ENCODE measurements at regions not wholly inside any gene's neighbourhood (a gene's known extent, or its start where the extent isn't known, plus 50 kb on each side); places are given as distances from the start of the nearest gene placed in this dataset.

DNA sequence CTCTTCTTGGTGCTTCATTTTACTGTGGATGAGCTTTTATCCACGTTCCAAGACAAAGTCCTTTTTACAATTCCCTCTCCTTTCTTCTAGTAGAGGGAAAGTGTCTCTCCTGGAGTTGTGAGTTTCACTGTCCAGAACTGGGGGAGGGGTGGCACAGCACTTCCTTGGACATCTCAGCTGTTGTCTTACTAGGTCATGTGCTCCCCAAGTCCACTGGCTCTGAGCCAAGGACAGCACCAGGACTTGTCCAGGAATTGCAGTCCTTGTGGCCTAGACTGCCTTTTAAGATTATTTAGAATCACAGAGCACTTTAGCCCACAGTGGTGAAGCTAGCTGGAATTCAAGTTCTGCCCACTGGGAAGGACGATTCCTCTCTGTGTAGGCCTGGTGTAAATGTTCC lies 700.2 kb upstream of the PTPRD start:
- no peak for DNase-seq (ENCODE audit: low spot score)
- in situ Hi-C loops (cut with MboI; ENCODE audit: low pct_unique_long_range_greater_than_20kb, low sequenced_read_pairs, unreplicated experiment): no loop called here
- no peak for TF ChIP-seq CTCF (IDR thresholded peaks at IDR 0.05; ENCODE audit: extremely low read depth, insufficient read depth, missing control alignments)

DNA sequence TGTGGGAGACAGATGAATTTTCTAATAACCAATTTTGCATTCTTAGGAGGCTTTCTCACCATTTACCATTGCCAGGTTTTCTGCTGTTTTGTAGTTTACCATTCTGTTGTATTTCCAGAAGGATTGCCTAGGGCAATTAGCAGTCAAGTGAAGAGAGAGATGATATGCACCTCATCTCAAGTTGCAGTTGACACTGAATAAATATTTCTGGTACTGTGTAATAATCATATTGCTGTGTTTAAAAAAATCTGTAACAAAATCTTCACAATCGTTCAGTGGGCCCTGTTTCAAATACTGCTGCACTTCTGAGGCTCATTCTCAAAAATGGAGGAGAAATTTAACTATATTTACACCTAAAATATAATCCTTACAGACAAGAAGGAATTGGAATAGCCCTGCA lies 706.1 kb upstream of the PTPRD start:
- in situ Hi-C loops (cut with MboI; ENCODE audit: low pct_unique_long_range_greater_than_20kb, low sequenced_read_pairs, unreplicated experiment): no loop called here
- no peak for TF ChIP-seq CTCF (IDR thresholded peaks at IDR 0.05; ENCODE audit: extremely low read depth, insufficient read depth, missing control alignments)

GRCh38 chr9:11319538-11319937 lies 706.7 kb upstream of the PTPRD start:
- TF ChIP-seq CTCF (IDR thresholded peaks at IDR 0.05; ENCODE audit: extremely low read depth, insufficient read depth, missing control alignments): peak; percentile 51
- no peak for DNase-seq (ENCODE audit: low spot score)
- in situ Hi-C loops (cut with MboI; ENCODE audit: low pct_unique_long_range_greater_than_20kb, low sequenced_read_pairs, unreplicated experiment): no loop called here

More for the DNA sequence above, 706.1 kb upstream of the PTPRD start:
- no peak for DNase-seq (ENCODE audit: low spot score)

DNA sequence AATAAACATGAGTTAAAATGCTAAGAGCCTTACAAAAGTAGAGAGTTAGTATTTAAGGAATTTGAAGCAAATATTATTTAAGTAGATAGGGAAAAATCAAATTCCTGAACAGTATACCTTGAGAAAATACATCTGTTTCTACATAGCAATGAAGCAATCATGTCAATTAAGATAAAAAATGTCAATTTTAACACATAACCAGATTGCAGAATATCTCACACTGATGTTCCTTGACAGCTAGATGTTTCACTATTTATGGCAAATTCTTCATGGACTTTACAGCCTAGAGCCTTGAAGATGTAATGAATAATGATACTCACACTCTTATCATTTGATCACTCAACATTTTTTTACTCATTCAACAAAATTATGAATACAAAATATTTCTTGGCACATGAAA lies 708.2 kb upstream of the PTPRD start:
- DNase-seq (ENCODE audit: low spot score): no peak
- TF ChIP-seq CTCF (IDR thresholded peaks at IDR 0.05; ENCODE audit: extremely low read depth, insufficient read depth, missing control alignments): no peak
- in situ Hi-C loops (cut with MboI; ENCODE audit: low pct_unique_long_range_greater_than_20kb, low sequenced_read_pairs, unreplicated experiment): no loop called here

DNA sequence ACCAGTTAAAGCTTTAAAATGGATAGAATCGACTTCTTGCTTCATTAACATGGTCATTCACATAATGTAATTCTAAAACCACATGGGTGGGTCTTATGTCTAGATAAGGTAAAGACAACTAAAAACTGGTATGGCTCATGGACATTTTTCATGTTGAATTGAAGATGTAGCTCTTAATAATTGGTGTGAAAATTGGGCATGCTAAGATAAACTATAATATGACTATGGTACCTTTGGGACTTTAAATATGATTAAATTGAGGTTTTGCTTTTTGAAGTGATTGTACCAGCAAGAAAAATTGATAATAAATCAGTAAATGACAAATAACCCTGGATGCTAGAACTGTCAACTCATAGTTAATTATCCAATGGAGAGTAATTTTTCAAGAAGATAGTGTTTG lies 710.7 kb upstream of the PTPRD start:
- in situ Hi-C loops (cut with MboI; ENCODE audit: low pct_unique_long_range_greater_than_20kb, low sequenced_read_pairs, unreplicated experiment): no loop called here
- DNase-seq (ENCODE audit: low spot score): no peak
- TF ChIP-seq CTCF (IDR thresholded peaks at IDR 0.05; ENCODE audit: extremely low read depth, insufficient read depth, missing control alignments): no peak

- in situ Hi-C loops (cut with MboI; ENCODE audit: low pct_unique_long_range_greater_than_20kb, low sequenced_read_pairs, unreplicated experiment): no loop called here
- no peak for DNase-seq (ENCODE audit: low spot score)
- no peak for TF ChIP-seq CTCF (IDR thresholded peaks at IDR 0.05; ENCODE audit: extremely low read depth, insufficient read depth, missing control alignments)
Measured at GRCh38 chr9:11326231-11326630, 713.4 kb upstream of the PTPRD start.

- no peak for DNase-seq (ENCODE audit: low spot score)
- in situ Hi-C loops (cut with MboI; ENCODE audit: low pct_unique_long_range_greater_than_20kb, low sequenced_read_pairs, unreplicated experiment): no loop called here
- TF ChIP-seq CTCF (IDR thresholded peaks at IDR 0.05; ENCODE audit: extremely low read depth, insufficient read depth, missing control alignments): no peak
Measured at GRCh38 chr9:11328326-11328725, 715.5 kb upstream of the PTPRD start.

Measured in GM13977 (cell line).